ENCODE measurements at regions not wholly inside any gene's neighbourhood (a gene's known extent, or its start where the extent isn't known, plus 50 kb on each side); places are given as distances from the start of the nearest gene placed in this dataset.

DNA sequence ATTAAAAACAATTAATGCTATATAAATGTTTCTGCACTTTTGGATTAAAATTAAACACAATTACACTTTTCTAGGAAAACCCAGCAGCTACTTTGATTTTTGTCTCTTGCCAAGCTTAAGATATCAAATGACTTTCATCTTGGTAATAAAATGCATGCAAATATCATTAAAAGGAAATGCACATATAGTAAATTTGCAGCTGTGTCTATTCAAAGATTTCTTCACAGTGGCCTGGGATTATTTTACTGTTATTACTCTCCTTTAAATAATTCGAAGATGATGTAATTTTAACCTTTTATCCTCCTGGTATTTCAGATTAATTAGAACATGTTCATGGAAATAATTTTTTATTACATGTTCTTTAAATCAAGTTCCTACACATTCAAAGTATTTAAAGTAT is 529.5 kb upstream of the RGMB start:
- no peak for FAIRE-seq
- TF ChIP-seq, protein P1, sequence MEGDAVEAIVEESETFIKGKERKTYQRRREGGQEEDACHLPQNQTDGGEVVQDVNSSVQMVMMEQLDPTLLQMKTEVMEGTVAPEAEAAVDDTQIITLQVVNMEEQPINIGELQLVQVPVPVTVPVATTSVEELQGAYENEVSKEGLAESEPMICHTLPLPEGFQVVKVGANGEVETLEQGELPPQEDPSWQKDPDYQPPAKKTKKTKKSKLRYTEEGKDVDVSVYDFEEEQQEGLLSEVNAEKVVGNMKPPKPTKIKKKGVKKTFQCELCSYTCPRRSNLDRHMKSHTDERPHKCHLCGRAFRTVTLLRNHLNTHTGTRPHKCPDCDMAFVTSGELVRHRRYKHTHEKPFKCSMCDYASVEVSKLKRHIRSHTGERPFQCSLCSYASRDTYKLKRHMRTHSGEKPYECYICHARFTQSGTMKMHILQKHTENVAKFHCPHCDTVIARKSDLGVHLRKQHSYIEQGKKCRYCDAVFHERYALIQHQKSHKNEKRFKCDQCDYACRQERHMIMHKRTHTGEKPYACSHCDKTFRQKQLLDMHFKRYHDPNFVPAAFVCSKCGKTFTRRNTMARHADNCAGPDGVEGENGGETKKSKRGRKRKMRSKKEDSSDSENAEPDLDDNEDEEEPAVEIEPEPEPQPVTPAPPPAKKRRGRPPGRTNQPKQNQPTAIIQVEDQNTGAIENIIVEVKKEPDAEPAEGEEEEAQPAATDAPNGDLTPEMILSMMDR (IDR thresholded peaks at IDR 0.05; ENCODE audit: insufficient read depth, low read length, severe bottlenecking), result no peak
- no peak overlapping the region for H3K4me3 ChIP-seq (ENCODE audit: low read depth, low read length)
- no peaks in the 10 kb centered on the region for H3K27me3 ChIP-seq (ENCODE audit: control insufficient read depth, insufficient read depth, low read length)
- no peaks in the 10 kb centered on the region for H3K36me3 ChIP-seq (ENCODE audit: control insufficient read depth, insufficient read depth, low read length)
- DNase-seq (ENCODE audit: low read depth), result no peak

DNA sequence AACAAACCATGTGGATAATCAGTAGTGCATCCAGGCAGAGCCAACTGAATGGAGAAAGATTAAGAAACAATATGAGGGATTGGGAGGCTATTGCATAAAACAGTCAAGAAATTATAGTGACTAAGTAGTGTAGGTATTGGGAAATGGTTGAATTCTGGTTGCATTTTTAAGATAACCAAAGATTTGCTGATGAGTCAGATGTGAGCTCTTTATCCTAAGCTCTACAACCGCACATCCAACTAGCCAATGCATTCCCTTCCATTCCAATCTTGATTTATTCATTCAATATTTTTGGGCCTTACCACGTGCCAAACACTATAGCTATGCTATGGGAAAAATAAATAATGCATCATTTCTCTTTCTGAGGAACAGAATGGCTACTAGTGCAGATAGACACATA is 524.5 kb upstream of the RGMB start:
- no peaks in the 10 kb centered on the region for H3K36me3 ChIP-seq (ENCODE audit: control insufficient read depth, insufficient read depth, low read length)
- H3K27me3 ChIP-seq (ENCODE audit: control insufficient read depth, insufficient read depth, low read length), result no peaks in the 10 kb centered on the region
- FAIRE-seq, result no peak
- peak; percentile 92 for DNase-seq (ENCODE audit: low read depth)
- TF ChIP-seq, protein P1 (IDR thresholded peaks at IDR 0.05; ENCODE audit: insufficient read depth, low read length, severe bottlenecking), result no peak
- no peak overlapping the region for H3K4me3 ChIP-seq (ENCODE audit: low read depth, low read length)

DNA sequence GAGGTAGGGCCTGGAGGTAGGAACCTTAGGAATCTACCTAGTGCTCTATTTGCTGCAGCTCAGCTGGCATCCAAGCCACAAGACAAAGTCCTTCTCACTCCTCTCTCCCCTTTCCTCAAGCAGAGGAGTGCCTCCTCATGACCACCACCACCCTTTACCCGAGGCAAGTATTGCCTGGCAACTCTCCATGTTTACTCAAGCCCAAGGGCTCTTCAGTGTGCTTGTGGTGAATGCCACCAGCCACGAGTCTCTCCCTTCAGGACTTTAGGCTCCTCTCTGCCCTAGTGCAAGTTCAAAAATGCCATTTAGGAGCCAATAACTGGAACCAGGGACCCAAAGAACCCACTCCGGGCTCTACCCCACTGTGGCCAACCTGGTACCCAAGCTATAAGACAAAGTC is 514.5 kb upstream of the RGMB start:
- Histone ChIP-seq H3K4me3 (ENCODE audit: low read depth, low read length) (no peak overlapping the region), H3K36me3 (ENCODE audit: control insufficient read depth, insufficient read depth, low read length) (no peaks in the 10 kb centered on the region), H3K27me3 (ENCODE audit: control insufficient read depth, insufficient read depth, low read length) (no peaks in the 10 kb centered on the region)
- FAIRE-seq, result no peak
- DNase-seq (ENCODE audit: low read depth), result no peak
- TF ChIP-seq, protein P1 (IDR thresholded peaks at IDR 0.05; ENCODE audit: insufficient read depth, low read length, severe bottlenecking), result no peak

DNA sequence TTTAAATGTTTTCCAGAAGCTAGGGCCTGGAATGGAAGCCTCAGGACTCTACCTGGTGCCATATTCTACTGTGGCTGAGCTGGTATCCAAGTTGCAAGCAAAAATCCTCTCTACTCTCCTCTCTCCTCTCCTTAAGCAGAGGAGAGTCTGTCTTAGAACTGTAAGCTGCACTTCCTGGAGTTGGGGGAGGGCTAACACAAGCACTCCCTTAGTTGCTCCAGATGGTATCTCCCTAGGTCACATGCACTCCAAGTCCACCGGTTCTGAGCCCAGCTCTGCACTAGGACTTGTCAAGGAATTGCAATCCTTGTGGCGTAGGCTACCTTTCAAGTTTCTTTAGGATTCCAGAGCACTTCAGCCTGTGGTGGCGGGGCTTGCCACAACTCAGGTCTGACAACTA is 513.9 kb upstream of the RGMB start:
- H3K4me3 ChIP-seq (ENCODE audit: low read depth, low read length), result no peak overlapping the region
- TF ChIP-seq, protein P1 (IDR thresholded peaks at IDR 0.05; ENCODE audit: insufficient read depth, low read length, severe bottlenecking), result no peak
- H3K27me3 ChIP-seq (ENCODE audit: control insufficient read depth, insufficient read depth, low read length), result no peaks in the 10 kb centered on the region
- H3K36me3 ChIP-seq (ENCODE audit: control insufficient read depth, insufficient read depth, low read length), result no peaks in the 10 kb centered on the region
- no peak for DNase-seq (ENCODE audit: low read depth)
- no peak for FAIRE-seq

- no peaks in the 10 kb centered on the region for H3K27me3 ChIP-seq (ENCODE audit: control insufficient read depth, insufficient read depth, low read length)
- FAIRE-seq (no peak), DNase-seq (ENCODE audit: low read depth) (no peak)
- TF ChIP-seq, protein P1 (IDR thresholded peaks at IDR 0.05; ENCODE audit: insufficient read depth, low read length, severe bottlenecking), result no peak
- H3K36me3 ChIP-seq (ENCODE audit: control insufficient read depth, insufficient read depth, low read length), result no peaks in the 10 kb centered on the region
- H3K4me3 ChIP-seq (ENCODE audit: low read depth, low read length), result no peak overlapping the region
These were observed 510.4 kb upstream of the RGMB start for GRCh38 chr5:98263084-98263483.

DNA sequence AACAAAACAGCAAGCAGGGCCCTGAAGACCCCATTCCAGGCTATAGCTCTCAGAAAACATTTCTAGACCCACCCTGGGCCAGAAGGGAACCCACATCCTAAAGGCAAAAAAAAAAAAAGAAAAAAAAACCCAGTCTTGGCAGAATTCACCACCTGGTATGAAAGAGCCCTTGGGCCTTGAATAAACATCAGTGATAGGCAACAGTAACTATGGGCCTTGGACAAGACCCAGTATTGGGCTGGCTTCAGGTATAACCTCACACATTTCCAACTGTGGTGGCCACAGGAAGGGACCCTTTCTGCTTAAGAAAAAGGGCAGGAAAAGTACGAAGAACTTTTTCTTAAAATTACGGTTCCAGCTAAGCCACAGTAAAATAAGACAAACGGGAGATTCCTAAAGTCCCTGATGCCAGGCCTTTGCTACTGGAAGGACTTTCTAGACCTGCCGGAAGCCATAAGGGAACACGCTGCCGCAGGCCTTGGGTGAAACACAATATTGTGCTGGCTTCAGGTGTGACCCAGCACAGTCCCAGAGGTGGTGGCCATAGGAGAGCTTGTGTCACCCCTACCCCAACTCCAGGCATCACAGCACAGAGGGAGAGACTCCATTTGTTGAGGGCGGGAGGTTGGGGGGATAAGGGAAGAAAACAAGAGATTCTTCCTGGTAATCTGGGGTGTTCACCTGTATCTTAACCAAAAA is 505.2 kb upstream of the RGMB start:
- H3K27me3 ChIP-seq (ENCODE audit: control insufficient read depth, insufficient read depth, low read length), result no peaks in the 10 kb centered on the region
- DNase-seq (ENCODE audit: low read depth) (no peak), FAIRE-seq (no peak)
- H3K4me3 ChIP-seq (ENCODE audit: low read depth, low read length), result no peak overlapping the region
- H3K36me3 ChIP-seq (ENCODE audit: control insufficient read depth, insufficient read depth, low read length), result no peaks in the 10 kb centered on the region
- TF ChIP-seq, protein P1 (IDR thresholded peaks at IDR 0.05; ENCODE audit: insufficient read depth, low read length, severe bottlenecking), result no peak
